ENCODE measurements at regions not wholly inside any gene's neighbourhood (a gene's known extent, or its start where the extent isn't known, plus 50 kb on each side); places are given as distances from the start of the nearest gene placed in this dataset.
"Not testable (repeated sequence)": the region's sequence is repeated elsewhere in the genome, so short reads cannot be mapped to it uniquely, and the experiment has no call there.

DNA sequence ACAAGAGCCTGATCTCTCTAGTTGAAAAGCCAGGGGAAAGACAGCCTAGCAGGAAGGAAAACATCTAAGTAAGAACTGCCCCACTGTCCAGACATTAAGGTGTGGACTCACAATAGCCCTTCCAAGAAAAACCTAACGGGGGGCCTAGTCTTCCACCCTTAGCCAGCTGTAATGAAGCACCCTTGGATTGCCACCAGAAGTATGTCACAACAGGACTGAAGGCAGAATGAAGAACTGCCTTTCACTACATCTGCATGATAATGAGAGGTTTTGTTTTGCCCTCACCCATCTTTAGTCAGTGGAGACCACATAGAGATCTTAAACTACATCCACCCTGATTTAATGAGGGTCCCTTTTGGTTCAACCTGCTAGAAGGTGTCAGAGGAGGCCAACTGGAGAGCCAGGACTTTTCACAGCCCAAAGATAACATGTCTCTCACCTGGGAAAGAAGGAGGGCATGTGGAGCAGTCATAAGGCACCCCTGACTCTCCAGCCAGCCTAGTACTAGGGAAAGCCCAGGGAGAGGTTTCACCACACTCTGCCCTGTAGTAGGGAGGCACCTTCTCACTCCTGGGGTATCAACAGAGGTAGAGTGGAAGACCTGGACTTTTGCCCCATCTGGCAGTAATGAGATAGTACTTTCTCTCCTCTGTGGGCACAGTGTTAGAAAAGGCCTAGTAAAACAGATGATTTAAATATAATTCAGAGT is 1017.4 kb upstream of the MANEA start:
- TF ChIP-seq, protein P1, sequence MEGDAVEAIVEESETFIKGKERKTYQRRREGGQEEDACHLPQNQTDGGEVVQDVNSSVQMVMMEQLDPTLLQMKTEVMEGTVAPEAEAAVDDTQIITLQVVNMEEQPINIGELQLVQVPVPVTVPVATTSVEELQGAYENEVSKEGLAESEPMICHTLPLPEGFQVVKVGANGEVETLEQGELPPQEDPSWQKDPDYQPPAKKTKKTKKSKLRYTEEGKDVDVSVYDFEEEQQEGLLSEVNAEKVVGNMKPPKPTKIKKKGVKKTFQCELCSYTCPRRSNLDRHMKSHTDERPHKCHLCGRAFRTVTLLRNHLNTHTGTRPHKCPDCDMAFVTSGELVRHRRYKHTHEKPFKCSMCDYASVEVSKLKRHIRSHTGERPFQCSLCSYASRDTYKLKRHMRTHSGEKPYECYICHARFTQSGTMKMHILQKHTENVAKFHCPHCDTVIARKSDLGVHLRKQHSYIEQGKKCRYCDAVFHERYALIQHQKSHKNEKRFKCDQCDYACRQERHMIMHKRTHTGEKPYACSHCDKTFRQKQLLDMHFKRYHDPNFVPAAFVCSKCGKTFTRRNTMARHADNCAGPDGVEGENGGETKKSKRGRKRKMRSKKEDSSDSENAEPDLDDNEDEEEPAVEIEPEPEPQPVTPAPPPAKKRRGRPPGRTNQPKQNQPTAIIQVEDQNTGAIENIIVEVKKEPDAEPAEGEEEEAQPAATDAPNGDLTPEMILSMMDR (IDR thresholded peaks at IDR 0.05) = no peak
- no peak for DNase-seq (ENCODE audit: low spot score)
- no peak for ATAC-seq (ENCODE audit: low FRiP score)

DNA sequence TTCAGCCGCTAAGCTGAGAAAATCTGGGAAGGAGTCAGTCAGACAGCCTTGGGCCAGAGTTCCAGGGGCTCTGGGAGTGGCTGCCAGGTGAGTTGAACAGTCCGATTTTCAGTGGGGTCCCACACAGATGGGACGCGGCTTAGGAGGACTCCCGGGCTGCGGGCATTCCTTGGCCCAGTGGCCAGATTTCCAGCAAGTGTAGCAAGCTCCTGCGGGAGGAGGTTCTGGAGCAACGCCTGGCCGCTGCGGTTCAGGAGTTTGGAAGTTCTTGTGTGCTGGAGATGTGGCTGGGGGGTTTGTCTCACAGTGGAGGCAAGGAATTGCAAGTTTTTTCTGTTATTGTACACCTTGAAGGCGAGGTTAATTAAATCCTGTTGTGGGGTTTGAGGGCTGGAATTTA is 1020.1 kb upstream of the MANEA start:
- not testable (repeated sequence) for ATAC-seq (ENCODE audit: low FRiP score); DNase-seq (ENCODE audit: low spot score)

DNA sequence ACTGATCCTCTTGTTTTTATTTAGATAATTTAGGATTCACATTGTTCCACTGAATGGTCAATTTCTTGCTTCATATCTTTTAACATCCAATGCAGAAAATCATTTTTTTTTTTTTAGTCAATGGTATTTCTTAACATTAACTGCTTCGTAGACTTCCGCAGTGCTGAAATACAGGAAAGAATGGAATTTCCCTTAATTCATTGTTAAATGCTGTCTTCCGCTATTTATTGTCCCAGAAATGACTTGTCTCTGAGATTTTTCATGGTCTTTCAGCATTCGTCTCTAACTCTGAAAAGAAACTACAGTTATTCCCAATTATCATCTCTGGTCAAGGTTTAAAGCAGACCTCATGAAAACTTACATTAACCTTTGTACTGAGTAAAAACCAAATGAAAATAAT is 1029.1 kb upstream of the MANEA start:
- ATAC-seq (ENCODE audit: low FRiP score) = no peak
- TF ChIP-seq, protein P1 (IDR thresholded peaks at IDR 0.05) = no peak
- DNase-seq (ENCODE audit: low spot score) = no peak

DNA sequence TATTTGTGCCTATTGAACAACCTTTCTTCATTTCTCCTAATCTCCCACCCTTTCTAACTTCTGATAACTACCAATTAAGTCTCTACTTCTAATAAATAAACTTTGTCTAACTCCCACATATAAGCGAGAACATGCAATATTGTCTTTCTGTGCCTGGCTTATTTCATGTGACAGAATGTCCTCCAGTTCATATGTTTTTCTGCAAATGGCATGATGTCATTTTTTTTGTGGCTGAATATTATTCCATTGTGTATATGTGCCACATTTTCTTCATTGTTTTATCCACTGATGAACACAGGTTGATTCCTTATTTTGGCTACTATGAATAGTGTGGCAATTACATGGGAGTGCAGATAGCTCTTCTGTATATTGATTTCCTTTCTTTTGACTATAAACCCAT is 1041.5 kb upstream of the MANEA start:
- TF ChIP-seq, protein P1 (IDR thresholded peaks at IDR 0.05) = no peak
- no peak for ATAC-seq (ENCODE audit: low FRiP score)
- no peak for DNase-seq (ENCODE audit: low spot score)

DNA sequence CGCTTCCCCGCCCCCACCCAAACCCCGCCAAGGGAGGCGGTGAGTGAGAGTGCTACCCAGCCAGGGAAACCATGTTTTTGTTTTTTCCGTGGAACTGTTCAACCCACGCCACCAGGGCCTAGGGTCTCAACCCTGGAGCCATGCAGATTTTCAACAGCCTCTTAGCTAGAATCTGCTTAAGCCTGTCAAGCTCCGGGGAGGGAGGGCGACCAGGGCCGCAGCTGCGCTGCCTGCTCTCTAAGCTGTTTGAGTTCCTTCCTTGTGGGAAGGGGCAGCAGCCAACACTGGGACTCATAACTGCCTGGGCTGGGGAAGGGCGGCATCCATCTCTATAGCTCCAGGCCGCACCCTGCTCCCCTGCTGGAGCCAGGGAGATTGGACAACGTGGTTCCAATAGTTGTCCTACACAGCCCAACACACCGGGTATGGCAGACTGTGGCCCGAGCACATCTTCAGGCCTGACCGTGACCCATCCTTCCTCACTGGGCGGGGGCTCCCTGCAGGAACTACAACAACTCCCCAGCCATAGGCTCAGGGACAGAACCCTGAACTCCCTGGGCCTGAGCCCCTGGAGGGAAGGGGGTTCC is 1065.7 kb upstream of the MANEA start:
- ATAC-seq (ENCODE audit: low FRiP score) = no peak
- no peak for DNase-seq (ENCODE audit: low spot score)
- TF ChIP-seq, protein P1 (IDR thresholded peaks at IDR 0.05) = no peak

DNA sequence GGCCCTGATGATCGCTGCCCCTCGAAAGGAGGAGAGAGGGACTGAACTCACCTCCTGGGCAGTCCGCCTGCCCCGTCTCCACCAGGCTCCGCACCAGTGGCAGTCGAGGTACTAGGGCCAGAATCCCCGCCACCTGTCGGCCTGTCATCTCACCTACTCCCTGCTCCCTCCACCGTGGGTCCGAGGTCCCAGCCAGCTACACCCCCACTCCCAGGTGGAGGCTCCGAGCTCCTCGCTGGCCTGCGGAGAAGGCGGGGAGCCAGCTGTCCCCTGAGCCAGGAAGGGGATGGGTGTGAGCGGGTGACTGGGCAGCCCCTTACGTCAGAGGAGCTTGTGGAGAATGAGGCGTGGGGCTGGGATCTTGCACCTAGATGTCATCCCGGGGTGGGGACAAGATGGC is 1066.5 kb upstream of the MANEA start:
- DNase-seq (ENCODE audit: low spot score) = no peak
- TF ChIP-seq, protein P1 (IDR thresholded peaks at IDR 0.05) = no peak
- ATAC-seq (ENCODE audit: low FRiP score) = no peak

DNA sequence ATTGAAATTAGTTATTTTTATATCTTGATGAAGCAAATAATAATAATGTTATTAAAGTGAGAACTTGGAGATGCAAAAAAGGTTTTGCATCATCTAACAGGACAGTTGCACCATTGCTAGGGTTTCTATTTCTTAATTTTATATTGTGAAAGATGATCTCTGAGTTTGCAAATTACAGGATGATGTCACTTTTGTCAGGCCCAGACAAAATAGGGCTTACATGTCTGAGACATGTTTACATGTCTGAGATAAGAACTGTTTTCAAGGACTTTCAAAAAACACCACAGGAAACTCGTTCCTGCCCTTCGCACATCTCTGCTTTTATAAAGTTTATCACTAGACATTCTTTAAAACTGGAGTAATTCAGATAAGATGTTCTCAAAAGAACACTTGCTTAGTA is 1075.8 kb upstream of the MANEA start:
- no peak for ATAC-seq (ENCODE audit: low FRiP score)
- TF ChIP-seq, protein P1 (IDR thresholded peaks at IDR 0.05) = no peak

More for the DNA sequence above, 1075.8 kb upstream of the MANEA start:
- DNase-seq (ENCODE audit: low spot score) = no peak
